GM13976 (cell line): ENCODE measurements at regions not wholly inside any gene's neighbourhood (a gene's known extent, or its start where the extent isn't known, plus 50 kb on each side); places are given as distances from the start of the nearest gene placed in this dataset.

Experiments
- DNase-seq: peaks from one replicate; pipeline ENCODE4 v3.0.0; 2012; ENCODE audit warnings: low spot score
- in situ Hi-C: fragments of 300-500 bp; cut with MboI; formaldehyde crosslinking; loops from one replicate; pipeline ENCODE4 v1.12.0; 2022; ENCODE audit warnings: low sequenced_read_pairs, mixed read lengths, inconsistent platforms; ENCODE audit not compliant: unreplicated experiment
- TF ChIP-seq, protein P1 (sequence below): IDR thresholded peaks from 2 replicates; pipeline ENCODE4 v1.5.1; 2012; ENCODE audit warnings: borderline replicate concordance, mild to moderate bottlenecking; ENCODE audit not compliant: insufficient read depth; ENCODE audit errors: extremely low read depth, missing control alignments, control extremely low read depth

DNA sequence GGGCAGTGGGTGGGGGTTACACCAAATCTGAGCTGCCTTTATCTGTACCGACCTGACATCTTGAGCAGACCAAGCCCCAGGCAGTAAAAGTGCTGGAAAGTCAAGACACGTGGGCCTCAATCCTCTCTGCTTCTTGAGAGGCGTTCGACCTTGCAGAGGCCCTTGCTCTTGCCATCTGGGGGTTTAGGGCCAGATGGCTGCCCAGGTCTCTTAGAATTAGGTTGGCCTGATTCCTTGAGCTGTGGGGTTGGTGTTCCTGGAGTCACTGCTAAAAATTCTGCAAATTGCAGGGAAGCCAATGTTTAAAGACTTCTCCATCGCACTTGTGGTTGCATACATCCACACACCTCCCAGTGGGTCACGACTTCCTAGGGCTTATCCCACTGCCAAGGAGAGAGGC, 238.2 kb upstream of the ASIC2 start:
- DNase-seq = no peak
- TF ChIP-seq, protein P1, sequence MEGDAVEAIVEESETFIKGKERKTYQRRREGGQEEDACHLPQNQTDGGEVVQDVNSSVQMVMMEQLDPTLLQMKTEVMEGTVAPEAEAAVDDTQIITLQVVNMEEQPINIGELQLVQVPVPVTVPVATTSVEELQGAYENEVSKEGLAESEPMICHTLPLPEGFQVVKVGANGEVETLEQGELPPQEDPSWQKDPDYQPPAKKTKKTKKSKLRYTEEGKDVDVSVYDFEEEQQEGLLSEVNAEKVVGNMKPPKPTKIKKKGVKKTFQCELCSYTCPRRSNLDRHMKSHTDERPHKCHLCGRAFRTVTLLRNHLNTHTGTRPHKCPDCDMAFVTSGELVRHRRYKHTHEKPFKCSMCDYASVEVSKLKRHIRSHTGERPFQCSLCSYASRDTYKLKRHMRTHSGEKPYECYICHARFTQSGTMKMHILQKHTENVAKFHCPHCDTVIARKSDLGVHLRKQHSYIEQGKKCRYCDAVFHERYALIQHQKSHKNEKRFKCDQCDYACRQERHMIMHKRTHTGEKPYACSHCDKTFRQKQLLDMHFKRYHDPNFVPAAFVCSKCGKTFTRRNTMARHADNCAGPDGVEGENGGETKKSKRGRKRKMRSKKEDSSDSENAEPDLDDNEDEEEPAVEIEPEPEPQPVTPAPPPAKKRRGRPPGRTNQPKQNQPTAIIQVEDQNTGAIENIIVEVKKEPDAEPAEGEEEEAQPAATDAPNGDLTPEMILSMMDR = no peak
- in situ Hi-C loops = no loop called here

DNA sequence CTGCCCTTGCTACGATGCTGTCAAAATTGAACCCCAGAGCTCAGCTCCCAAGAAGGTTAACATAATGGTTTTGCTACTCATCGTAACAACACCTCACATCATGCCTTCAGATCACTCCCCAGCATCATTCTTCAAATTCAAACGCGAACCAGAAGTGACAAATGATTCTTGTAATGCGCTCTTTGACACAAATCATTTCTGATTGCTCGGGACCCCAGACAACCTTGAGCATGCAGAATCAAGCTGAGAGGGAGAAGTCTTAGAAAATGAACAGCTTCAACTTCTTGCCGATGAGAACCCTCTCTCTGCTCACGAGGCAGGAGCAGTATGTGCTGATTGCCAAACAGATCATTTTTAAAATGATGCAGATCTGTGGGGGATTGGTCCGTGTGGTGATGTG, 241.0 kb upstream of the ASIC2 start:
- no peak for DNase-seq
- TF ChIP-seq, protein P1 = no peak
- in situ Hi-C loops = no loop called here

DNA sequence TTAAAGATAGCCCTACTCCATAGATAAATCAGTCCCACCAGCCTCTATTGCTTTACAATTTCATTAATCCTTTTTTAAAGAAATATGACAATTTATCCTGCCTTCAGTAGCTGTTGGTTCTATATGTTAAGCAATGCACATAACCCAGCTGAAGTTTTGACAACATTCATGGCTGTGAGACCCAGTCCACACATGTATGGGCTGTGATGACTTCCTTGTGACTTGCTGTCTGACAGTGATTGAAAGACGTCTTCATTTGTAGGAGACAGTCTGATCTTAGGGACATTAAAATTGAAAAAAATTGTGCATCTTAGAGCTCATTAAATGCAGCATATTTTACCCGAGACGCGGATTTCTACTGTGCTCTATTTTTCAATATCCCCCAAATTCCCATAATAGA, 252.0 kb upstream of the ASIC2 start:
- no peak for DNase-seq
- in situ Hi-C loops = no loop called here
- TF ChIP-seq, protein P1 = no peak

DNA sequence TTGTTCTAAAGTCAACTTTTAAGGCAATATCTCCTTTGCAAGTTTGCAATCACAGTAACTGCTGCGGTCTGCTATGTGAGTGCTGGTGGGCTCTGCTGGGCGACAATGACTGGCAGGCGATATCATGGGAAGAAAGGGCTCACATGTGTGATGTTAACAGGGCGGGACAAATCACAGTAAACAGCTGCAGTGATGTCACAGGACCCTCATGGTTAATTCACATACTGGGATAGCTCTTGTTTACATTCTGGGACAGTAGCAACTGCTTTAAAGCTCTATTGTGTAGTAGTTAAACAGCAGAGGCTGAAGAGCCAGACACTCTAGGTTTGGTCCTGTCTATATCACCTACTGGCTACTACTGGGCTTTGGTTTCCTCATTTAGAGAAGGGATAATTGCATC, 257.2 kb upstream of the ASIC2 start:
- in situ Hi-C loops = no loop called here
- TF ChIP-seq, protein P1 = no peak
- no peak for DNase-seq

DNA sequence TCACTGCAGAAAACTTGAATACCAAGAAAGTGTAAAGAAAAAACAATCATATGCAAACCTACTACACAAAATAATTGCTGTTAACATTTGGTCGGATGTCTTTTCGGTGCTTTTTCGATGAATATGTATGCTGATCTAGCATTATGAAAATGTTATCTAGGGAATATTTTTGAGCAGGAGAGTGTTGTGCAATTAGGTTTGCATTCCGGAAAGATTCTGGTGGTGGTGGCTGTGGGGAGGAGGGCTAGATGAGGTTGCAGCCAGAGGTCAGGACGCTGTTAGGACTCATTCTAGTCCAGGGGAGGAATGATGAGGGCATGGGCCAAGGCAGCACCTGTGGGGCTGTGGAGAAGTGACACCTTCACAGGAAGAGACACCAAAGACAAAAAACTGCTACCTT, 258.0 kb upstream of the ASIC2 start:
- TF ChIP-seq, protein P1 = no peak
- no peak for DNase-seq
- in situ Hi-C loops = no loop called here

DNA sequence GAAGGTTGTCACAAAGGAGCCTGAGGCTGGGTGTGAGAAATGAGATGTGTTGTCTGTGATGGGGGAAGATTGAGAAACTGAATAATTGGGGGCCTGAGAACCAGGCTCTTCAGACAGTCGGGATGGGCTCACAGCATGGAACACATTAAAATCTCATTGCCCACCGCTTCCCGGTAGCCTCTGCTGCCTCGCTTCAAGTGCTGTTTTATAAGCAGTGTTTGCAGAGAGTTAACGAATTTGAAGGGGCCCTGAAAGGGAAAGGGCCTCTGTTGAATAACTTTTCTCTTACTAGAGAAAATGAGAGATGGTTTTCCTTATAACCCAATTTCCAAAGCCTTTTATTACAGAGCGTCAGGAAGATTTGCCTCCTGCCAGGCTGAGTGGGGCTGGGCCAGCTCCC, 258.8 kb upstream of the ASIC2 start:
- TF ChIP-seq, protein P1 = no peak
- no peak for DNase-seq
- in situ Hi-C loops = no loop called here

DNA sequence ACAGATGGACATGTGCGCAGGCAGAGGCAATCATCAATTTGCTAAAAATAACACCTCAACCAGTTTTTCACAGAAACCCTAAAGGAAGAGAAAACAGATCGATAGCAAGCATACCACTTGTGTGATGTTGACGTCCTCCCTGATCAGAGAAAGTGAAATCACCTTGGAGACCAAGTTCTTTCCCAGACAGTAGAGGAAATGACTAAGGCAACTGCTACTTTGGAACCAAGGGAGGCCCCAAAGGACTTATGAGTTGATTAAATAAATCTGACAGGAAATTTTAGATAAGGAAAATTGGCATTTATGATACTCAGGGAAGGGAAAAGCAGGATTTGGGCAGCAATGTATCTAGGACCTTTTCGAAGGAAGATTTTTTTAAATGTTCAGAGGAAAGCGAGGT, 267.1 kb upstream of the ASIC2 start:
- TF ChIP-seq, protein P1 = no peak
- DNase-seq = no peak
- in situ Hi-C loops = no loop called here
